SK-N-SH (cell line): ENCODE measurements at regions not wholly inside any gene's neighbourhood (a gene's known extent, or its start where the extent isn't known, plus 50 kb on each side); places are given as distances from the start of the nearest gene placed in this dataset.

ENCODE experiments used
- CTCF ChIA-PET: fragments of 300-600, 350-600 bp; formaldehyde crosslinking; extraction: SDS; loops from one replicate; lab custom pipeline; 2021; lab: Yijun Ruan, JAX
- POLR2A ChIA-PET: fragments of 350-600 bp; sonication (Branson Sonifier 250); formaldehyde crosslinking; extraction: SDS; loops from one replicate; lab custom pipeline; 2020; ENCODE audit warnings: antibody characterized with exemption, inconsistent platforms; lab: Yijun Ruan, JAX
- DNase-seq: peaks from one replicate; pipeline ENCODE4 v3.0.0; 2012
- H2AFZ ChIP-seq: fragments of 200-600 bp; sonication (generic); 2 replicates; pipeline ENCODE4 v1.8.1; 2016; ENCODE audit warnings: antibody characterized with exemption, mild to moderate bottlenecking, low read depth
- H3F3A ChIP-seq: fragments of 200-600 bp; sonication (generic); replicated peaks from 2 replicates; pipeline ENCODE3; 2016; ENCODE audit warnings: antibody characterized with exemption, mild to moderate bottlenecking; ENCODE audit not compliant: insufficient read depth
- H3K27ac ChIP-seq, 2 experiments: fragments of 200-500 bp in 1 of 2; fragments of 200-600 bp in 1 of 2; sonication (Bioruptor generic) in 1 of 2; sonication (generic), shearing (Covaris generic) in 1 of 2; 2 replicates each; pipeline versions ENCODE4 v1.5.1 to v1.6.1; 2014 to 2016; ENCODE audit warnings: low read depth in 2 of 2, inconsistent platforms in 1 of 2, low read length in 1 of 2, mild to moderate bottlenecking in 1 of 2, mixed read lengths in 1 of 2
- H3K27me3 ChIP-seq: fragments of 200-600 bp; sonication (generic), shearing (Covaris generic); 2 replicates; pipeline ENCODE4 v1.6.1; 2016; ENCODE audit warnings: mixed run types; ENCODE audit not compliant: insufficient read depth
- H3K36me3 ChIP-seq, 2 experiments: fragments of 200-500 bp in 1 of 2; fragments of 200-600 bp in 1 of 2; sonication (Bioruptor generic) in 1 of 2; sonication (generic) in 1 of 2; replicated peaks in 1 of 2; 2 replicates each; pipeline versions ENCODE3 to v1.5.1; 2014 to 2016; ENCODE audit warnings: low read length in 1 of 2, mild to moderate bottlenecking in 1 of 2; ENCODE audit not compliant: insufficient read depth in 2 of 2, control insufficient read depth in 1 of 2
- H3K4me1 ChIP-seq, 2 experiments: fragments of 200-500 bp in 1 of 2; fragments of 200-600 bp in 1 of 2; sonication (Bioruptor generic) in 1 of 2; sonication (generic), shearing (Covaris generic) in 1 of 2; 2 replicates each; pipeline versions ENCODE4 v1.5.1 to v1.6.1; 2014 to 2016; ENCODE audit warnings: low read depth in 1 of 2, low read length in 1 of 2, mixed run types in 1 of 2; ENCODE audit not compliant: insufficient read depth in 2 of 2, control insufficient read depth in 1 of 2
- H3K4me2 ChIP-seq: fragments of 200-600 bp; sonication (generic), shearing (Covaris generic); 2 replicates; pipeline ENCODE4 v1.6.1; 2017; ENCODE audit warnings: mixed run types
- H3K4me3 ChIP-seq, 2 experiments: fragments of 200-500 bp in 1 of 2; fragments of 200-600 bp in 1 of 2; sonication (Bioruptor generic) in 1 of 2; sonication (generic), shearing (Covaris generic) in 1 of 2; 2 replicates each; pipeline versions ENCODE4 v1.5.1 to v1.8.1; 2014 to 2016; ENCODE audit warnings: low read depth in 2 of 2, inconsistent platforms in 1 of 2, low read length in 1 of 2, mild to moderate bottlenecking in 1 of 2, mixed read lengths in 1 of 2, moderate library complexity in 1 of 2
- H3K79me2 ChIP-seq: fragments of 200-600 bp; sonication (generic); 2 replicates; pipeline ENCODE4 v1.8.1; 2017; ENCODE audit warnings: mild to moderate bottlenecking; ENCODE audit not compliant: insufficient read depth
- H3K9ac ChIP-seq: fragments of 200-600 bp; sonication (generic); 2 replicates; pipeline ENCODE4 v1.6.1; 2017; ENCODE audit warnings: mixed run types
- H3K9me2 ChIP-seq: fragments of 200-600 bp; sonication (generic); 2 replicates; pipeline ENCODE4 v1.6.1; 2017; ENCODE audit warnings: mixed run types
- H3K9me3 ChIP-seq: fragments of 200-600 bp; sonication (generic); 2 replicates; pipeline ENCODE4 v1.6.1; 2017; ENCODE audit warnings: mixed run types, mild to moderate bottlenecking, moderate library complexity
- H4K20me1 ChIP-seq: fragments of 200-600 bp; sonication (generic); 2 replicates; pipeline ENCODE4 v1.6.1; 2017; ENCODE audit warnings: mild to moderate bottlenecking, mixed run types; ENCODE audit not compliant: insufficient read depth
- ELF1 ChIP-seq: IDR thresholded peaks from 2 replicates; pipeline ENCODE4 v1.4.0; 2012
- EP300 ChIP-seq, 2 experiments: IDR thresholded peaks; 2 replicates each; pipeline versions ENCODE4 v1.4.0 to v1.6.1; 2012; ENCODE audit warnings: borderline replicate concordance in 1 of 2, low read depth in 1 of 2, low read length in 1 of 2
- EZH2phosphoT487 ChIP-seq: fragments of 200-600 bp; sonication (generic); IDR thresholded peaks from 2 replicates; pipeline ENCODE4 v1.6.1; 2017; ENCODE audit warnings: low read depth, mixed run types, mild to moderate bottlenecking, antibody characterized with exemption, moderate library complexity, borderline replicate concordance
- FOXM1 ChIP-seq: IDR thresholded peaks from 2 replicates; pipeline ENCODE4 v1.4.0; 2012; ENCODE audit warnings: low read depth, mild to moderate bottlenecking
- GABPA ChIP-seq: IDR thresholded peaks from 2 replicates; pipeline ENCODE4 v1.4.0; 2012; ENCODE audit warnings: low read depth, mild to moderate bottlenecking
- JUND ChIP-seq: IDR thresholded peaks from 2 replicates; pipeline ENCODE4 v1.4.0; 2012
- MEF2A ChIP-seq: IDR thresholded peaks from 2 replicates; pipeline ENCODE4 v1.4.0; 2012; ENCODE audit warnings: low read depth, borderline replicate concordance
- MXI1 ChIP-seq: IDR thresholded peaks from 2 replicates; pipeline ENCODE4 v1.6.1; 2012; ENCODE audit warnings: mild to moderate bottlenecking, low read depth, low read length, improper control_type of control experiment
- NFIC ChIP-seq: IDR thresholded peaks from 2 replicates; pipeline ENCODE4 v1.4.0; 2012; ENCODE audit warnings: borderline replicate concordance
- NRF1 ChIP-seq: IDR thresholded peaks from 2 replicates; pipeline ENCODE4 v1.6.1; 2012; ENCODE audit warnings: low read depth, mild to moderate bottlenecking, low read length
- POLR2AphosphoS5 ChIP-seq: IDR thresholded peaks from 2 replicates; pipeline ENCODE4 v1.6.1; 2012; ENCODE audit warnings: low read depth, low read length
- RAD21 ChIP-seq: IDR thresholded peaks from 2 replicates; pipeline ENCODE4 v1.6.1; 2012; ENCODE audit warnings: mild to moderate bottlenecking, low read length
- RCOR1 ChIP-seq: fragments of 150-350 bp; IDR thresholded peaks from 2 replicates; pipeline ENCODE4 v1.6.1; 2017; ENCODE audit warnings: antibody characterized with exemption, low read length
- RXRA ChIP-seq: IDR thresholded peaks from 2 replicates; pipeline ENCODE4 v1.4.0; 2012; ENCODE audit warnings: low read depth, mild to moderate bottlenecking, borderline replicate concordance
- SIN3A ChIP-seq: IDR thresholded peaks from 2 replicates; pipeline ENCODE4 v1.6.1; 2012; ENCODE audit warnings: low read depth, mild to moderate bottlenecking, low read length, moderate library complexity, borderline replicate concordance
- SMC3 ChIP-seq: IDR thresholded peaks from 2 replicates; pipeline ENCODE4 v1.6.1; 2012; ENCODE audit warnings: low read depth, low read length, improper control_type of control experiment
- TCF12 ChIP-seq: IDR thresholded peaks from 2 replicates; pipeline ENCODE4 v1.4.0; 2012
- TEAD4 ChIP-seq: IDR thresholded peaks from 2 replicates; pipeline ENCODE4 v1.4.0; 2012; ENCODE audit warnings: mild to moderate bottlenecking, borderline replicate concordance; ENCODE audit not compliant: insufficient read depth
- YY1 ChIP-seq: IDR thresholded peaks from 2 replicates; pipeline ENCODE4 v1.4.0; 2012; ENCODE audit warnings: low read depth, mild to moderate bottlenecking
- whole genome bisulfite sequencing: methylation state at CpG from one replicate; pipeline ENCODE4 v1.1.6; 2017; ENCODE audit warnings: low lambda C conversion rate; 5-methylcytosine and 5-hydroxymethylcytosine counted together
- TF ChIP-seq, protein P1 (sequence below): fragments of 200-600 bp; sonication (generic); IDR thresholded peaks from 2 replicates; pipeline ENCODE4 v1.6.1; 2017; ENCODE audit warnings: antibody characterized with exemption, mild to moderate bottlenecking, moderate library complexity
- TF ChIP-seq, protein P2 (sequence below): IDR thresholded peaks from 2 replicates; pipeline ENCODE4; 2012
- TF ChIP-seq, protein P3 (sequence below): IDR thresholded peaks from 2 replicates; pipeline ENCODE4 v1.4.0; 2012; ENCODE audit warnings: low read depth
- TF ChIP-seq, protein P4 (sequence below): IDR thresholded peaks from 2 replicates; pipeline ENCODE4 v1.6.1; 2012; ENCODE audit warnings: mild to moderate bottlenecking, low read depth, low read length, moderate library complexity

DNA sequence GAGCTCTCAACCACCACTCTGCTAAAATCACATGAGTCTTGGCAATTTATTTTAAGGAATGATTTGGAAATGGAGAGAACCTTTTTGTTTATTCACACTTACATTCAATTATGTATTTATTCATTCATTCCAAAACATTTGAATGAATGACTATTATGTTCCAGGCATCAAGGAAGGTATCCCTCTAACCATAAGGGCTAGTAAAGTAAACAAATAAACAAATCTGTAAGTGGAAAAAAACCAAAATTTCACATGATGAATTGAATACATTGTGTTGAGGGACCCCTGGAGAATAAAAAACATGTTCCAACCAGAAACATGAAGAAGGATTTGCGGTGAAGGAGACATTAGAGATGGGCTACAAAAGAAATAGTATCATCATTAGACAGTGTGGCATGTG is 677.8 kb downstream of the TOX3 start:
- Histone ChIP-seq H3K36me3 (no peaks in the 10 kb centered on the region), H3K9me3 (no peaks in the 10 kb centered on the region), H3K27me3 (no peaks in the 10 kb centered on the region), H3K27ac (no peak overlapping the region), H3F3A (no peaks in the 10 kb centered on the region), H3K79me2 (no peaks in the 10 kb centered on the region), H3K4me3 (no peak overlapping the region), H4K20me1 (no peaks in the 10 kb centered on the region), H3K9me2 (no peaks in the 10 kb centered on the region), H3K4me2 (no peak overlapping the region), H2AFZ (no peak overlapping the region), H3K9ac (no peak overlapping the region), H3K4me1 (no peaks in the 10 kb centered on the region; a peak in 1 of 4 replicates)
- ChIA-PET CTCF (interaction anchor here (1.0 kb wide), 1 partner anchor 50 kb away, joined by 4 read pairs; no protein-coding TSS in a partner anchor), POLR2A (no interaction called here)
- no peak for DNase-seq
- WGBS: 26% methylated on average over 1 of the region's 1 CpG
- TF ChIP-seq, protein P1, sequence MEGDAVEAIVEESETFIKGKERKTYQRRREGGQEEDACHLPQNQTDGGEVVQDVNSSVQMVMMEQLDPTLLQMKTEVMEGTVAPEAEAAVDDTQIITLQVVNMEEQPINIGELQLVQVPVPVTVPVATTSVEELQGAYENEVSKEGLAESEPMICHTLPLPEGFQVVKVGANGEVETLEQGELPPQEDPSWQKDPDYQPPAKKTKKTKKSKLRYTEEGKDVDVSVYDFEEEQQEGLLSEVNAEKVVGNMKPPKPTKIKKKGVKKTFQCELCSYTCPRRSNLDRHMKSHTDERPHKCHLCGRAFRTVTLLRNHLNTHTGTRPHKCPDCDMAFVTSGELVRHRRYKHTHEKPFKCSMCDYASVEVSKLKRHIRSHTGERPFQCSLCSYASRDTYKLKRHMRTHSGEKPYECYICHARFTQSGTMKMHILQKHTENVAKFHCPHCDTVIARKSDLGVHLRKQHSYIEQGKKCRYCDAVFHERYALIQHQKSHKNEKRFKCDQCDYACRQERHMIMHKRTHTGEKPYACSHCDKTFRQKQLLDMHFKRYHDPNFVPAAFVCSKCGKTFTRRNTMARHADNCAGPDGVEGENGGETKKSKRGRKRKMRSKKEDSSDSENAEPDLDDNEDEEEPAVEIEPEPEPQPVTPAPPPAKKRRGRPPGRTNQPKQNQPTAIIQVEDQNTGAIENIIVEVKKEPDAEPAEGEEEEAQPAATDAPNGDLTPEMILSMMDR: no peak
- TF ChIP-seq SMC3: no peak
- TF ChIP-seq SIN3A: no peak
- no peak for TF ChIP-seq RXRA
- TF ChIP-seq RAD21: no peak
- TF ChIP-seq JUND: no peak
- TF ChIP-seq EZH2phosphoT487: no peak
- TF ChIP-seq YY1: no peak
- TF ChIP-seq MXI1: no peak
- no peak for TF ChIP-seq POLR2AphosphoS5
- TF ChIP-seq, protein P2, sequence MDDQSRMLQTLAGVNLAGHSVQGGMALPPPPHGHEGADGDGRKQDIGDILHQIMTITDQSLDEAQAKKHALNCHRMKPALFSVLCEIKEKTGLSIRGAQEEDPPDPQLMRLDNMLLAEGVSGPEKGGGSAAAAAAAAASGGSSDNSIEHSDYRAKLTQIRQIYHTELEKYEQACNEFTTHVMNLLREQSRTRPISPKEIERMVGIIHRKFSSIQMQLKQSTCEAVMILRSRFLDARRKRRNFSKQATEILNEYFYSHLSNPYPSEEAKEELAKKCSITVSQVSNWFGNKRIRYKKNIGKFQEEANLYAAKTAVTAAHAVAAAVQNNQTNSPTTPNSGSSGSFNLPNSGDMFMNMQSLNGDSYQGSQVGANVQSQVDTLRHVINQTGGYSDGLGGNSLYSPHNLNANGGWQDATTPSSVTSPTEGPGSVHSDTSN: no peak
- TF ChIP-seq, protein P3, sequence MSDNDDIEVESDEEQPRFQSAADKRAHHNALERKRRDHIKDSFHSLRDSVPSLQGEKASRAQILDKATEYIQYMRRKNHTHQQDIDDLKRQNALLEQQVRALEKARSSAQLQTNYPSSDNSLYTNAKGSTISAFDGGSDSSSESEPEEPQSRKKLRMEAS: no peak
- TF ChIP-seq GABPA: no peak
- TF ChIP-seq TEAD4: no peak
- TF ChIP-seq NFIC: no peak
- TF ChIP-seq TCF12: no peak
- TF ChIP-seq RCOR1: no peak
- no peak for TF ChIP-seq EP300 (IDR thresholded peaks at IDR 0.05; ENCODE audit: borderline replicate concordance in 1 of 2, low read depth in 1 of 2, low read length in 1 of 2)

DNA sequence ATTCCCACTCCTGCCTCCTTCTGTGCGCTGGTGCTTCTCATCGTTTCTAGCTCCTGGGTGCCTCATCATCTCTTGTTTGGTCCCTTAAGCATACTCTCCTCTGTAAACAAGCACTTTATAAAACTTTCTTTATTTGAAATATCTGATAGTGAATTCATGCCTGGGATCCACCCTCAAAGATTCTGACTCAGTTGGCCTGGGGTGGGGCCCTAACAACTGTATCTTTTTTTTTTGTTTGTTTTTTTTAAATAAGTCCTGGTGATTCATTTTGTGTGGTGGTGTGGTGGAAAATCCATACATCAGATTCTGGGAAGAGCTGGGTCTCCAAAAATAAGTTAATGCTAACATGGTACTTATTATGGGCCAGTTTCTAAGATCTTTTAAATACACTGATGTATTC is 678.3 kb downstream of the TOX3 start:
- H3K27ac ChIP-seq: no peak overlapping the region
- H3K9ac ChIP-seq: no peak overlapping the region
- no peak overlapping the region for H3K4me2 ChIP-seq
- no peaks in the 10 kb centered on the region for H4K20me1 ChIP-seq
- no peaks in the 10 kb centered on the region; a peak in 1 of 4 replicates for H3K4me1 ChIP-seq
- CTCF ChIA-PET: no interaction called here
- POLR2A ChIA-PET: no interaction called here
- no peaks in the 10 kb centered on the region for H3K36me3 ChIP-seq
- H2AFZ ChIP-seq: no peak overlapping the region
- 40% methylated on average over 2 of the region's 2 CpGs for WGBS
- no peaks in the 10 kb centered on the region for H3K9me2 ChIP-seq
- no peak overlapping the region for H3K4me3 ChIP-seq
- no peaks in the 10 kb centered on the region for H3K27me3 ChIP-seq
- DNase-seq: no peak
- H3K79me2 ChIP-seq: no peaks in the 10 kb centered on the region
- H3F3A ChIP-seq: no peaks in the 10 kb centered on the region
- H3K9me3 ChIP-seq: no peaks in the 10 kb centered on the region
- no peak for TF ChIP-seq POLR2AphosphoS5
- TF ChIP-seq NRF1: no peak
- TF ChIP-seq, protein P4, sequence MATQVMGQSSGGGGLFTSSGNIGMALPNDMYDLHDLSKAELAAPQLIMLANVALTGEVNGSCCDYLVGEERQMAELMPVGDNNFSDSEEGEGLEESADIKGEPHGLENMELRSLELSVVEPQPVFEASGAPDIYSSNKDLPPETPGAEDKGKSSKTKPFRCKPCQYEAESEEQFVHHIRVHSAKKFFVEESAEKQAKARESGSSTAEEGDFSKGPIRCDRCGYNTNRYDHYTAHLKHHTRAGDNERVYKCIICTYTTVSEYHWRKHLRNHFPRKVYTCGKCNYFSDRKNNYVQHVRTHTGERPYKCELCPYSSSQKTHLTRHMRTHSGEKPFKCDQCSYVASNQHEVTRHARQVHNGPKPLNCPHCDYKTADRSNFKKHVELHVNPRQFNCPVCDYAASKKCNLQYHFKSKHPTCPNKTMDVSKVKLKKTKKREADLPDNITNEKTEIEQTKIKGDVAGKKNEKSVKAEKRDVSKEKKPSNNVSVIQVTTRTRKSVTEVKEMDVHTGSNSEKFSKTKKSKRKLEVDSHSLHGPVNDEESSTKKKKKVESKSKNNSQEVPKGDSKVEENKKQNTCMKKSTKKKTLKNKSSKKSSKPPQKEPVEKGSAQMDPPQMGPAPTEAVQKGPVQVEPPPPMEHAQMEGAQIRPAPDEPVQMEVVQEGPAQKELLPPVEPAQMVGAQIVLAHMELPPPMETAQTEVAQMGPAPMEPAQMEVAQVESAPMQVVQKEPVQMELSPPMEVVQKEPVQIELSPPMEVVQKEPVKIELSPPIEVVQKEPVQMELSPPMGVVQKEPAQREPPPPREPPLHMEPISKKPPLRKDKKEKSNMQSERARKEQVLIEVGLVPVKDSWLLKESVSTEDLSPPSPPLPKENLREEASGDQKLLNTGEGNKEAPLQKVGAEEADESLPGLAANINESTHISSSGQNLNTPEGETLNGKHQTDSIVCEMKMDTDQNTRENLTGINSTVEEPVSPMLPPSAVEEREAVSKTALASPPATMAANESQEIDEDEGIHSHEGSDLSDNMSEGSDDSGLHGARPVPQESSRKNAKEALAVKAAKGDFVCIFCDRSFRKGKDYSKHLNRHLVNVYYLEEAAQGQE: no peak
- TF ChIP-seq RAD21: no peak
- no peak for TF ChIP-seq MEF2A
- TF ChIP-seq, protein P2: no peak
- no peak for TF ChIP-seq TCF12
- TF ChIP-seq TEAD4: no peak
- TF ChIP-seq ELF1: no peak
- no peak for TF ChIP-seq FOXM1
